ENCODE measurements at regions not wholly inside any gene's neighbourhood (a gene's known extent, or its start where the extent isn't known, plus 50 kb on each side); places are given as distances from the start of the nearest gene placed in this dataset.
"Not testable (repeated sequence)": the region's sequence is repeated elsewhere in the genome, so short reads cannot be mapped to it uniquely, and the experiment has no call there.

- intact Hi-C loops (cut with micrococcal nuclease) = no loop called here
These were observed 174.0 kb upstream of the PFKP start for GRCh38 chr10:2893158-2893845.

- intact Hi-C loops (cut with micrococcal nuclease) = no loop called here
These were observed 175.6 kb upstream of the PFKP start for GRCh38 chr10:2891770-2892124.

GRCh38 chr10:2891073-2891769 lies 176.1 kb upstream of the PFKP start:
- intact Hi-C loops (cut with micrococcal nuclease) = no loop called here

GRCh38 chr10:2890093-2890492 lies 177.3 kb upstream of the PFKP start:
- intact Hi-C loops (cut with micrococcal nuclease) = no loop called here

- intact Hi-C loops (cut with micrococcal nuclease) = no loop called here
These were observed 178.8 kb upstream of the PFKP start for GRCh38 chr10:2888403-2889004.

GRCh38 chr10:2887391-2888070 lies 179.8 kb upstream of the PFKP start:
- intact Hi-C loops (cut with micrococcal nuclease) = no loop called here

GRCh38 chr10:2886662-2887061 lies 180.7 kb upstream of the PFKP start:
- intact Hi-C loops (cut with micrococcal nuclease) = no loop called here

- intact Hi-C loops (cut with micrococcal nuclease) = no loop called here
These were observed 181.8 kb upstream of the PFKP start for GRCh38 chr10:2885288-2886278.

- intact Hi-C loops (cut with micrococcal nuclease) = not testable (repeated sequence)
These were observed 183.3 kb upstream of the PFKP start for GRCh38 chr10:2883983-2884540.

- intact Hi-C loops (cut with micrococcal nuclease) = no loop called here
These were observed 184.1 kb upstream of the PFKP start for GRCh38 chr10:2883238-2883637.

- intact Hi-C loops (cut with micrococcal nuclease) = no loop called here
These were observed 184.7 kb upstream of the PFKP start for GRCh38 chr10:2882628-2883027.

GRCh38 chr10:2881720-2882620 lies 185.4 kb upstream of the PFKP start:
- intact Hi-C loops (cut with micrococcal nuclease) = no loop called here

GRCh38 chr10:2880050-2880449 lies 187.3 kb upstream of the PFKP start:
- intact Hi-C loops (cut with micrococcal nuclease) = not testable (repeated sequence)

- intact Hi-C loops (cut with micrococcal nuclease) = no loop called here
These were observed 188.5 kb upstream of the PFKP start for GRCh38 chr10:2878818-2879217.

- intact Hi-C loops (cut with micrococcal nuclease) = no loop called here
These were observed 191.3 kb upstream of the PFKP start for GRCh38 chr10:2876032-2876431.

- intact Hi-C loops (cut with micrococcal nuclease) = no loop called here
These were observed 192.4 kb upstream of the PFKP start for GRCh38 chr10:2874963-2875362.

GRCh38 chr10:2873769-2874168 lies 193.6 kb upstream of the PFKP start:
- intact Hi-C loops (cut with micrococcal nuclease) = no loop called here

- intact Hi-C loops (cut with micrococcal nuclease) = no loop called here
These were observed 195.6 kb upstream of the PFKP start for GRCh38 chr10:2871673-2872219.

- intact Hi-C loops (cut with micrococcal nuclease) = no loop called here
These were observed 196.7 kb upstream of the PFKP start for GRCh38 chr10:2870654-2871053.

All from T-helper 2 cell treated with Interferon-gamma antibody and Interleukin-4, amounts not matched to agents 100 ng/mL and 5 ng/mL, for 36 hours (primary cell).